Retinal pigment epithelial cell (primary cell): ENCODE measurements at regions not wholly inside any gene's neighbourhood (a gene's known extent, or its start where the extent isn't known, plus 50 kb on each side); places are given as distances from the start of the nearest gene placed in this dataset.

Experiments used
- DNase-seq: peaks from one replicate; pipeline ENCODE4 v3.0.0-alpha.2; 2010; ENCODE audit warnings: low read depth
- H3K4me3 ChIP-seq: 2 replicates; pipeline ENCODE4 v1.5.1; 2011; ENCODE audit warnings: mild to moderate bottlenecking, low read length, control low read depth, moderate library complexity
- CTCF ChIP-seq: conservative IDR thresholded peaks from 2 replicates; pipeline ENCODE4 v1.5.1; 2011; ENCODE audit warnings: low read depth, low read length, control low read depth, inconsistent platforms

GRCh38 chr17:34059423-34060220 lies 195.5 kb upstream of the CCL2 start:
- TF ChIP-seq CTCF, result no peak
- no peak overlapping the region for H3K4me3 ChIP-seq
- DNase-seq, result no peak

GRCh38 chr17:34066528-34066927 lies 188.6 kb upstream of the CCL2 start:
- TF ChIP-seq CTCF, result no peak
- no peak for DNase-seq
- no peak overlapping the region for H3K4me3 ChIP-seq

GRCh38 chr17:34067011-34067410 lies 188.1 kb upstream of the CCL2 start:
- H3K4me3 ChIP-seq, result no peak overlapping the region
- no peak for DNase-seq
- no peak for TF ChIP-seq CTCF

GRCh38 chr17:34068571-34068970 lies 186.5 kb upstream of the CCL2 start:
- no peak for TF ChIP-seq CTCF
- no peak overlapping the region for H3K4me3 ChIP-seq
- DNase-seq, result no peak

- H3K4me3 ChIP-seq, result no peak overlapping the region
- TF ChIP-seq CTCF, result no peak
- DNase-seq, result no peak
Observed at GRCh38 chr17:34070712-34071111, 184.4 kb upstream of the CCL2 start.

GRCh38 chr17:34071886-34072420 lies 183.1 kb upstream of the CCL2 start:
- DNase-seq, result no peak
- no peak overlapping the region for H3K4me3 ChIP-seq
- no peak for TF ChIP-seq CTCF

- no peak for TF ChIP-seq CTCF
- DNase-seq, result no peak
- H3K4me3 ChIP-seq, result no peak overlapping the region
Observed at GRCh38 chr17:34075076-34075475, 180.0 kb upstream of the CCL2 start.
